SU-DHL-6 (cell line): ENCODE measurements at regions not wholly inside any gene's neighbourhood (a gene's known extent, or its start where the extent isn't known, plus 50 kb on each side); places are given as distances from the start of the nearest gene placed in this dataset.

Experiments
- H2AFZ ChIP-seq: fragments of 200-600 bp; sonication (generic); 2 replicates; pipeline ENCODE4 v1.6.1; 2014; ENCODE audit warnings: low read depth, mild to moderate bottlenecking, moderate library complexity, mixed read lengths, antibody characterized with exemption, low read length; ENCODE audit not compliant: severe bottlenecking
- H3F3A ChIP-seq: fragments of 200-600 bp; shearing (Covaris generic); 2 replicates; pipeline ENCODE4 v1.6.0; 2016; ENCODE audit warnings: antibody characterized with exemption, mild to moderate bottlenecking; ENCODE audit not compliant: insufficient read depth
- H3K27ac ChIP-seq: fragments of 200-600 bp; sonication (generic); 2 replicates; pipeline ENCODE4 v1.5.1; 2016; ENCODE audit warnings: low read depth, mild to moderate bottlenecking, low read length, moderate library complexity, mixed read lengths
- H3K27me3 ChIP-seq: fragments of 200-600 bp; sonication (generic), shearing (Covaris generic); 2 replicates; pipeline ENCODE4 v1.6.0; 2014; ENCODE audit warnings: mild to moderate bottlenecking, low read length
- H3K36me3 ChIP-seq: fragments of 200-600 bp; sonication (generic); 2 replicates; pipeline ENCODE4 v1.6.1; 2014; ENCODE audit warnings: mild to moderate bottlenecking, low read length, mixed read lengths
- H3K4me2 ChIP-seq: fragments of 300-600, 200-600 bp; shearing (Covaris generic), sonication (generic); 2 replicates; pipeline ENCODE4 v1.6.0; 2014; ENCODE audit warnings: low read length, low read depth, mild to moderate bottlenecking; ENCODE audit not compliant: poor library complexity, severe bottlenecking
- H3K4me3 ChIP-seq: fragments of 200-600 bp; sonication (generic); 2 replicates; pipeline ENCODE4 v1.5.1; 2014; ENCODE audit warnings: antibody characterized with exemption, low read length, mild to moderate bottlenecking, mixed read lengths; ENCODE audit not compliant: insufficient read depth, poor library complexity, severe bottlenecking
- H3K79me2 ChIP-seq: fragments of 200-600 bp; sonication (generic); 2 replicates; pipeline ENCODE4 v1.6.1; 2014; ENCODE audit warnings: mild to moderate bottlenecking, low read length, moderate library complexity; ENCODE audit not compliant: insufficient read depth
- H3K9ac ChIP-seq: fragments of 200-600 bp; sonication (generic); 2 replicates; pipeline ENCODE4 v1.7.0; 2014; ENCODE audit warnings: mild to moderate bottlenecking, low read length
- H3K9me2 ChIP-seq: fragments of 200-600 bp; sonication (generic); replicated peaks from 2 replicates; pipeline ENCODE4 v1.6.1; 2014; ENCODE audit warnings: low read length; ENCODE audit not compliant: insufficient read depth
- H3K9me3 ChIP-seq: fragments of 200-600 bp; sonication (generic); 2 replicates; pipeline ENCODE4 v1.6.1; 2014; ENCODE audit warnings: low read length, mixed read lengths; ENCODE audit not compliant: insufficient read depth
- H4K20me1 ChIP-seq: fragments of 200-600 bp; sonication (generic); 2 replicates; pipeline ENCODE4 v1.6.1; 2014; ENCODE audit warnings: low read depth, mild to moderate bottlenecking, antibody characterized with exemption, low read length, moderate library complexity, mixed read lengths
- CTCF ChIP-seq: fragments of 200-600 bp; sonication (generic); IDR thresholded peaks from one replicate; pipeline ENCODE4 v1.5.1; 2017; ENCODE audit warnings: antibody characterized with exemption, mild to moderate bottlenecking, low read length, moderate library complexity; ENCODE audit not compliant: insufficient read depth, poor library complexity, severe bottlenecking
- EZH2phosphoT487 ChIP-seq: fragments of 200-600 bp; sonication (generic), shearing (Covaris generic); conservative IDR thresholded peaks from 2 replicates; pipeline ENCODE4 v1.6.1; 2018; ENCODE audit warnings: mild to moderate bottlenecking, antibody characterized with exemption, low read length, moderate library complexity, mixed read lengths

GRCh38 chr16:65991149-65991701, 375.3 kb upstream of the CDH5 start:
- Histone ChIP-seq H3K27ac (no peak overlapping the region), H3K9me3 (no peaks in the 10 kb centered on the region), H3K4me2 (no peak overlapping the region), H4K20me1 (no peaks in the 10 kb centered on the region), H3K79me2 (no peaks in the 10 kb centered on the region), H3F3A (no peaks in the 10 kb centered on the region), H3K9ac (no peak overlapping the region), H3K4me3 (no peak overlapping the region), H3K27me3 (no peaks in the 10 kb centered on the region), H3K36me3 (no peaks in the 10 kb centered on the region), H2AFZ (no peak overlapping the region), H3K9me2 (no peaks in the 10 kb centered on the region)
- no peak for TF ChIP-seq CTCF
- no peak for TF ChIP-seq EZH2phosphoT487

- no peaks in the 10 kb centered on the region for H3F3A ChIP-seq
- H3K4me2 ChIP-seq: no peak overlapping the region
- H2AFZ ChIP-seq: no peak overlapping the region
- TF ChIP-seq CTCF (no peak), EZH2phosphoT487 (no peak)
- H3K4me3 ChIP-seq: no peak overlapping the region
- H4K20me1 ChIP-seq: no peaks in the 10 kb centered on the region
- H3K27me3 ChIP-seq: no peaks in the 10 kb centered on the region
- H3K9me2 ChIP-seq: no peaks in the 10 kb centered on the region
- no peaks in the 10 kb centered on the region for H3K36me3 ChIP-seq
- no peaks in the 10 kb centered on the region for H3K9me3 ChIP-seq
- H3K27ac ChIP-seq: no peak overlapping the region
- H3K9ac ChIP-seq: no peak overlapping the region
- H3K79me2 ChIP-seq: no peaks in the 10 kb centered on the region
These were observed 376.5 kb upstream of the CDH5 start for GRCh38 chr16:65989861-65990604.

GRCh38 chr16:65988024-65988595, 378.4 kb upstream of the CDH5 start:
- Histone ChIP-seq H3F3A (no peaks in the 10 kb centered on the region), H3K9me3 (no peaks in the 10 kb centered on the region), H4K20me1 (no peaks in the 10 kb centered on the region), H3K4me3 (no peak overlapping the region), H2AFZ (no peak overlapping the region), H3K27ac (no peak overlapping the region), H3K9ac (no peak overlapping the region), H3K27me3 (no peaks in the 10 kb centered on the region), H3K79me2 (no peaks in the 10 kb centered on the region), H3K36me3 (no peaks in the 10 kb centered on the region), H3K9me2 (no peaks in the 10 kb centered on the region), H3K4me2 (no peak overlapping the region)
- no peak for TF ChIP-seq CTCF
- no peak for TF ChIP-seq EZH2phosphoT487
